HG03469 (cell line): ENCODE measurements at regions not wholly inside any gene's neighbourhood (a gene's known extent, or its start where the extent isn't known, plus 50 kb on each side); places are given as distances from the start of the nearest gene placed in this dataset.
"Not testable (repeated sequence)": the region's sequence is repeated elsewhere in the genome, so short reads cannot be mapped to it uniquely, and the experiment has no call there.

Source experiments
- ATAC-seq: cut with Tn5 transposase; IDR thresholded peaks from one replicate; pipeline ENCODE4 v1.9.1; 2021; ENCODE audit warnings: mild to moderate bottlenecking, moderate library complexity, moderate number of reproducible peaks; ENCODE audit not compliant: unreplicated experiment

DNA sequence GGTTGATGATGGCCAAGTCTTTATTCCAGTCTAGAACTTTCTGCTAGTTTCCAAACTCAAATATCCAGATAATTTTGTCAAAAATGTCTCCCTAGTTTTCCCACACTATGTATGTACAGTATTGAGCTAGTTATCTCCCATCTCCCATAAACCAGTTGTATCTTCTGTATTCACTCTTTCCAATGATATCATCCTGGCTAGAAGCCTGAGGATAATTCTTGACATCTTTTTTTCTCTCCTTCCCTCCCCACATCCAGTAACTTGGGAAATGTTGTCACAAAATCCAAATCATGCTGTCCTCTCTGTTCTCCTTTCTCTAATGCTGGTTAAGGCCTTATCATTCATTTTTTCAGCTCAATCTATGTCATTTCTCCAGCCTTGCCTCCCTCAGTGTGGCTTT lies 553.8 kb upstream of the FANCL start:
- no peak for ATAC-seq

DNA sequence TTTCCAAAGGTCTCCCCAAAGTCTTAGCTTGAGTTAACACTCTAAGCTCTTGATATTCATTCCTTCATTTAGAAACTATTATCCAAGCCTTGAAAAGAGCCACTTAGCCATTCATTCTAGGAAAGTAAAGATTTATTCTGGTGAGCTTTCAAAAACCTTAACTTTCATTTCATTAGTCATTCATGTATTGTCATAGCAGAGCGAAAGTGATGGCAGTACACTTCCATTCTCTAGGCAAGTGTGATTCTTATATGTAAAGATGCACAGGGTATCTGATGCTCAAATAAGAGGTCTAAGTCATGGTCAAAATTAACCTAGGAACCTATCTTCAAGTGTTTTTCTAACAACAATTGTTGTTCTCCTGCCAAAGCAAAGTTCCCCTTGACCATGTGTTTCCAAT lies 553.0 kb upstream of the FANCL start:
- no peak for ATAC-seq

- no peak for ATAC-seq
These were observed 547.3 kb upstream of the FANCL start for GRCh38 chr2:58788402-58788801.

GRCh38 chr2:58770846-58771245 lies 529.7 kb upstream of the FANCL start:
- ATAC-seq = no peak

- ATAC-seq = no peak
These were observed 528.7 kb upstream of the FANCL start for GRCh38 chr2:58769864-58770234.

GRCh38 chr2:58769111-58769863 lies 528.2 kb upstream of the FANCL start:
- no peak for ATAC-seq

DNA sequence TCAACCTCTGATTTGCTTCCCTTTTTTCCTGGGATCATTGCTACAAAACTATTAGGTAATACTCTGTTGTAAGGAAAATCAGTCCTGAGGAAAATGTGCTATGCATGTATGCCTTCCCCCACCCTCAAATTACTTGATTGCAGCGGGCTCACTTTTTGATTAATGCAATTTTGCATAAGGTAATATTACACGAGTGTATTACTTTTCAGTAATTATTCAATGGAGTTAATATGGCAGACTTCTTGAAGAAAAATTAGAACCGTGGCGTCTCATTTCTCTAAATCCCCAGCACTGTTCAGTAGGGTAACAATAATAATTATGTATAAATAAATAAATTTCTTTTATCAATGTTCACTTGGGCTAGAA lies 527.6 kb upstream of the FANCL start:
- no peak for ATAC-seq

DNA sequence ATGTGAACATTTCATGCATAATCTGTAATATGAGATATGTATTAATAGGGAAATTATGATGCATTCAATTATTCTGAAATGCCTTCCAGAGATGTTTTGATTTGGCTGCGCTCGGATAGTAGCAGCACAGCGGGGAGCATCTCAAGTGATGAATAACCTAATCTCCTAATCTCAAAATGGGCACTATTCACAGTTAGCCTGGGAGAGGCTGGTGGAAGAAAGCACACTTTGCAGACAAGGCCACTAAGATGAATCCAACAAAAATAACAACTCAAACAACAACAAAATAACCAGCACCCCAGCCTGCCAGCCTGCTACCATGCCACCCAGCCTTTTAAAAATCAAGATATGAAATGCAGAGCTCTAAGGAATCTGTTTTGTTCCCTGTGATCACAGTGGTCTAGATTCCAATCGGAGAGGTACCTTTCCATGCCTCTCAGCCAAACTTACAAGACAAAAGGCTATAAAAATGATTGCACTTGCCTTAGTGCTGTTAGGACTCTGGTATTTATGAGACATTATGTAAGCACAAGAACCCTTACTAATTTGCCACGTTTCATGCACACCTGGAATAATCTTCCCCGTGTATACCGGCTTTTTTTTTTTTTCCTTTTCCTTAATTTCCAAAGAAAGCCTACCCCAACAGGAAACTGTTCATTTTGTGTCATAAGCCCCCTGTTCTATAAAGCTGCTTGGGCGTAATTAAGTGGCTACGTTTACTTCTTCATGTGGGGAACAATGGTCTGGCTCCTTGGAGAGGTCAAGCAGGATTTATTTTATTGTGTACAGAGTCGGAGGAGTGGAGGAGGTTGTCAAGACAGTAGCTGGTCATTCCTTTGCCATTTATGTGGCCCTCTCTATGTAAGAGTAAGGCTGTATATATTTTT lies 526.9 kb upstream of the FANCL start:
- no peak for ATAC-seq

DNA sequence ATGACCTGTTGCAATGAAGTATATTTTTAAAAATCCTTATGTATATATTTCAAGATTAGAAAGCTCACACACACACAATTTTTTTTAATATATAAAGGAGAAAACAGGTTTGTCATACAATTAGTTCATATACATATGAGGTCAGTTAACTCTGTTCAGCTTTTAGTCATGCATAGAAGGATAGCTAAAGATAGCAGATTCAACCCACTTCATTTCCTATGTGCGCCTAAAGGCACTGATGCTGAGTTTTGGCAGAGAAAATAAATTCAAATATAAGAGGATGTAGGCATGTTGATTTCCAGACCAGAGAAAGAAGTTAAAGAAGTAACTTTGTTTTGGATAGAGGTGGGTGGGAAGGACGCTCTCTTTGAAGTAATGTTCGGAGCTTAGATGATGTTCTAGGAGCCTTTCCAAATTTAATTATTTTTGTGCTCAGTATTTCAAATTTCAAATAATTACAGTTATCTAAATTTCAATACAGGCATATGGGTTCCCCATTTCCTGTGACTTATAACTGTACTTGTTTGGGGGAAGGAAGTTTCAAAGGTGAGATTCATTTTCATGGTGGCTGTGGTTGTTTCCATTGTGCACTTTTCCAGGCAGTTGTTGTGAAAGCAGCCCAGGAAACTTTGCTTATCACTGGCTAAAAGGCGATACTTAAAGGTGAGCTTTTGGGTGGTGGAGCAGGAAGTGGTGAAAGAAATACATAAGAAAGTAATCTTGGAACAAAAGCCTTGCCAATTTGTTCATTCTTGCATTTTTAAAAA lies 523.4 kb upstream of the FANCL start:
- ATAC-seq = no peak

DNA sequence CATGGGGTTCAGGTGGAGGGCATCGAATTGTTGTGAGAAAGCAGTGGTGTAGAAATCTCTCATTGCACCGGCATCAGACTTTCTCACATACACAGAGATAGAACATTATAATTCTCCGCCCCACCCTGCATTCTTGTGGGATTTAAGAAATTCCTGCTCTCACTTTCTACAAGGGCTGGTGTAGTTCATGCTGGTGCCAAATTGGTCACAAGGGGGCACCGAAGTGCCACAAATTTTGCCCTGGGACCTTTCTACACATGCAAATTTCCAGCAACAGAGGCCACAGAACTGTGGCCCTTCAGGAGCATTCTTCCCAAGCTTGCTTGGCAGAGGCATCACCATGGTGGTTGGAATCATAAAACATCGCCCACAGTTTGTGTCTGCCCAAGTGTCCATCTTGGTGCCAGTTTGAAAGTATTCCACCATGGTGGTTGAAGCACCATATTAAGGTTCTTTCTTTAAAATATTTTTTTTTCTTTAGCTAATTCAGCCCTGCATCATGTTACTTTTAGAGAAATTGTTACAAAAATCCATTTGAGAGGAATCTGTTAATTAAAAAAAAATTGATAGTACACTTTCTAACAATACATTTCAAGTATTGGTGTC lies 521.2 kb upstream of the FANCL start:
- ATAC-seq = peak; percentile 58

GRCh38 chr2:58757971-58758370 lies 516.8 kb upstream of the FANCL start:
- ATAC-seq = no peak

- ATAC-seq = no peak
These were observed 515.2 kb upstream of the FANCL start for GRCh38 chr2:58756336-58756735.

DNA sequence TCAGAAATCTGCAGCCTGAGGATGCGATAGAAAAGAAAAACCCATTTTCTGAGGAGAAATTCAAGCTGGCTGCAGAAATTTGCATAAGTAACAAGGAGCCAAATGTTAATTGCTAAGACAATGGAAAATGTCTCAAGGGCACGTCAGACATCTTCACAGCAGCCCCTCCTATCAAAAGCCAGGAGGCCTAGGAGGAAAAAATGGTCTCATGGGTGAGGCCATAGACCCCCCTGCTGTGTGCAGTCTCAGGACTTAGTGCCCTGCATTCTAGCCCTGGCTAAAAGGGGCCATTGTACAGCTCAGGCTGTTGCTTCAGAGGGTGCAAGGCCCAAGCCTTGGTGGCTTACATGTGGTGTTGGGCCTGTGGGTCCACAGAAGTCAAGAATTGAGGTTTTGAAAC lies 511.4 kb upstream of the FANCL start:
- not testable (repeated sequence) for ATAC-seq

- not testable (repeated sequence) for ATAC-seq
These were observed 510.6 kb upstream of the FANCL start for GRCh38 chr2:58751676-58752075.

DNA sequence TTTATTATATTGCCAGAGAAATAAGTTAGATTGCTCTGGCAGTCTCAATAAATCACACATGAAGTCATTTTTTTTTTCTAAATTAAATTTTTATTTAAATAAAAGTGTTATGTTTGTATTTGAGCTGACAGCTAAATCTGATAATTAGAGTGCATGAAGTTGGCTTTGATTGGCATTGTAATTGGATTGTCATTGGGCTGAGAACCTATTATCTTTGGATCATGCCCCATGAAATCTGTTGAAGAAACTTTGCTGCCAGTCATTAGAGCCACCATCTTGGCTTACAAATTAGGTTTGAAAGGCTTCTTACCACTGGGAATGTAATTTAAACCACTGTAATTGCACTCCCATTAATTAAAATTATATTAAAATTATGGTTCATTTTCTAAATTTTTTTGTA lies 507.9 kb upstream of the FANCL start:
- ATAC-seq = no peak

- ATAC-seq = not testable (repeated sequence)
These were observed 504.2 kb upstream of the FANCL start for GRCh38 chr2:58745334-58745733.

DNA sequence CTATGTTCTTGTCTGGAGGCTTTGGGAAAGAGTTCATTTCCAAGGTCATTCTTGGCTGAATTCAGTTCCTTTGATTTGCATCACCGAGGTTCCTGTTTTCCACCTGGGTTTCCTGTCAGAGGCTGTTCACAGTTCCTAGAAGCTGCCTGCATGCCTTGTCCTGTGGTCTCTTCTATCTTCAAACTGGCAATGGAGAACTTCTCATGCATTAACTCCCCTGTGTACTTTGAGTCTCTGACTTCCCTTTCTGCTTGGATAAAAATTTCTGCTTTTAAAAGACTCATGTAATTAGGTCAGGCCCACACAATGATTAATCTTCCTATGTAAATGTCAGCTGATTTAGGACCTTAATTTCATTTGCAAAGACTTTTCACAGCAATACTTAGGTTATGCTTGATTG lies 499.3 kb upstream of the FANCL start:
- no peak for ATAC-seq

DNA sequence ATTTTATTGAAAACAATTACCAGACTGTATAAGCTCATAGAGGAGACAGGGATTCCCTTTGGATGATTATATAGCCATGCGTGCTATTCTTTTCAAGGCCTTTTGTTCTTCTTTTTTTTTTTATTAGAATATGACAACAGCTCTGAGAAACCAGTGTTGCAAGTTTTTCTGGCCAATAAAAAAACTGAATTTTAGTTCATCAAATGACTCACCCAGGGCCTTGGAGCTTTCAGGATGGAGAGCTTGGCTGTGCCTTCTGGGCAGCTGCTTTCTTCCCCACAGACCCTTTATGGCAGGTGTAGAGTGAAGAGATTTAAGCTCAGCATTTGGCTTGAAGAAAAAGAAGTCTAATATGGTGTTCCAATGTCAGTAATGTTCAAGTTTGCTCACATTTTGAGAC lies 497.9 kb upstream of the FANCL start:
- ATAC-seq = no peak

- ATAC-seq = no peak
These were observed 493.2 kb upstream of the FANCL start for GRCh38 chr2:58734365-58734764.

DNA sequence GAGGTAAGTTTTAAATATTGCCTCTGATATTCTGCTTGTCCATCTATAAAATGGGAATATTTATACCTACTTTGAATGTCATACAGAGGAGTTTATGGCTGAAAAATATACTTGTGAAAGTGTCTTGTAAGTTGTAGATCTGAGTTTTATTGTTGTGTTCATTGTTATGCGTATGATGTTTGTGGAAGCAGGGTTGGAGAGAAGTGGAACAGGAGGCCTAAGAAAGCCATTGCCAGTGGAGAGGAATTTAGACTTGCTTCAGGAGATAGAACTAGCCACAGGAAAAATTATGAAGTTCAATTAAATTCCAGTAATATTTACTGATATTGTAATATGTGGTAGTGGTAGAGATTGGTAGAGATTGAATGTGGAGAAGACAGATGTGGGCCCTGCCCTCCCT lies 491.9 kb upstream of the FANCL start:
- ATAC-seq = no peak

- ATAC-seq = no peak
These were observed 490.4 kb upstream of the FANCL start for GRCh38 chr2:58731488-58731869.
